Activated naive CD4-positive, alpha-beta T cell treated with anti-CD3 and anti-CD28 coated beads, Interleukin-2, amount 50 U/mL, for 16 hours (primary cell): ENCODE measurements at regions not wholly inside any gene's neighbourhood (a gene's known extent, or its start where the extent isn't known, plus 50 kb on each side); places are given as distances from the start of the nearest gene placed in this dataset.
"Not testable (repeated sequence)": the region's sequence is repeated elsewhere in the genome, so short reads cannot be mapped to it uniquely, and the experiment has no call there.

Experiments
- DNase-seq: peaks from one replicate; pipeline ENCODE4 v3.0.0-alpha.2; 2020

DNA sequence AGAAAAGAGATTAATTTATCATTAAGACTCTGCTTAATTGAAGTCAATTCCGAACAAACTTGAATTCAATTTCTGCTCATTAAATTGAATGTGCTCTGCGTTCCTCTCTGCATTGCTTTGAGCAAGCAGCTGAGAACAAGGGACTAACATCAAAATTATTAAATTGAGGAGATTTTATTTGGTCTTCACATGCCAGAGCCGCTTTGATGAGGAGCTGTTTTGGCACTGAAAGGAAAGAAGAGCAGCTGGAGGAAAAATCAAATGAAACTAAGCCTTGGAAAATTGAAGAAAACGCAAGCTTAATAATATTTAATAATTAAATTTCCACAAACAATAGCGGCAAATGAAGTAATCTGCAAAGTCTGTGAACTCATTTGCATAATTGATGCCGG is 222.0 kb upstream of the PKN2 start:
- no peak for DNase-seq

DNA sequence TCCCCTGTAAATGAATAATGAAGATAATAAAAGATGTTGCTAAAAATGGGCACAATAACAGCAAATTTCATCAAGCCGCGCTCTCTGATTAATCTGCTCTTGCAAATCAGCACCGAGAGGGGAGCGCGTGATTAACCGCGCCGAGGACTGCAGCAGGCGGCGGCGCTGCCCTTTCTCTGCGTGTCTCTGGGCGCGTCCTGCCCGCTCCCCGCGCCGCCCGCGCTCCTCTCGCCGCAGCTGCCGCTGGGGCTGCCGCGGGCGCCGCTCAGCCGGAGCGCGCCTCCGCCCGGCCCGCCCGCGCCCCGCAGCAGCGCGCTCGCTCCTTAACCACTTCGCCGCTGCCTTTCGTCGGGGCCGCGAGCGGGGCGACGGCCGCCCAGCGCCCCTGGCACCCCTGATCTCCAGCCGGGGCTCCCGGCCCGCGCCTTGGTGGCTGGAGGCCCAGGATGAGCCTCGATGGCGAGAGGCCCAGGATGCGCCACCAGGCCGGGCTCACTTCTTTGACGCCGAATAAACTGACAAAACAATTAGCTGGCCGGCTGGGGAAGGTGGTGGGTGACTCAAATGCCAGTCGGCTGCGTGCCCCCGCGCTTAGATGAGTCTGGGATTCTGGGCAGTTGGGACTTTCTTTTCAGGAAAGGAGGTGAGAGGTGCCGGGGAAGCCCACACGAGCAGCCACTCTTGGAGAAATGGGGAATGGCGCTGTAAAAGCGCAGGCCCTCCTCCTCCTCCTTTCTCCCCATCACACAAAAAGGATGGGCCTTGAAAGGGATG is 221.4 kb upstream of the PKN2 start:
- DNase-seq, result no peak

DNA sequence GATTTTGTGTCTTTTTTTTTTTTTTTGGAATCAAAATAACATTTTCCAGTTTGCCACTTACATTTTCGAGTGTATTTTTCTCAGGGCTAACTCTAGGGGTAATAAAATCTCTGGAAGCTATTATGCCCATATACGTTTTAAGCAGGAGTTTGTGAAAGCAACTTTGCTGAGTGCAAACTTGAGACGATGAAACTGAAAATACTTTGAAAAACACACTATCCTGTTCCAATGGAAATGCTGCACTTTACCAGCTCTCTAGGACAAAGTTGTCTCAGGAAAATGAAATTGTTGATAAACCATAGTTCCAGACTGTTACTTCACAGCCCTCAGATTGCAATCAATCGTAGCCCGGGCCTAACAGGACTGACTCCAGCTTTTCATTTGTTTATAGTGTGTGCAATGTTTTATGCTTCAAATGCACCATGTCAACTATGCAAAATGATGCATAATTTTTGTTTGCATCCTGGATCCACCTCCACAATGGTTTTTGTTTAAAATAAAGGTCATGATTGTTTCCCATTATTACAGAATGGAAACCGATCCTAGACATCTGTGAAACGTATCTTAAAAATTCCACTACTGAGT is 220.6 kb upstream of the PKN2 start:
- no peak for DNase-seq

DNA sequence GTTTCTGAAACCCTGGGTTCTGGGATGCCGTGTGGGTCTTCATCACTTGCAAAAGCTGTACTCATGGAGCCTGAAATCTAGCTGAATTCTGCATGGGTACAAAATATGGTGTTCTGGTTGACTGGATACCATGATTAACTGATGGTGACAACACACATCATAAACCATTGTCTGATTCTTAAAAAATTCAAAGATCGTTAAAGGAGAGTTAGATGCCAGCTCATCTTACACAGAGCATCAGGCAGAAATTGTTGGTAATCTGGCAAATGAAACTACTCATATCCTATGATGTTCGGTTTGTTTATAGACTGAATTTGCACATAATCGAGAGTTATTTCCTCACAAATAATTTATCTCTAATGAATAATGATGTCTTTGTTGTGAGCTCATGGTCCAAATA is 218.1 kb upstream of the PKN2 start:
- no peak for DNase-seq

DNA sequence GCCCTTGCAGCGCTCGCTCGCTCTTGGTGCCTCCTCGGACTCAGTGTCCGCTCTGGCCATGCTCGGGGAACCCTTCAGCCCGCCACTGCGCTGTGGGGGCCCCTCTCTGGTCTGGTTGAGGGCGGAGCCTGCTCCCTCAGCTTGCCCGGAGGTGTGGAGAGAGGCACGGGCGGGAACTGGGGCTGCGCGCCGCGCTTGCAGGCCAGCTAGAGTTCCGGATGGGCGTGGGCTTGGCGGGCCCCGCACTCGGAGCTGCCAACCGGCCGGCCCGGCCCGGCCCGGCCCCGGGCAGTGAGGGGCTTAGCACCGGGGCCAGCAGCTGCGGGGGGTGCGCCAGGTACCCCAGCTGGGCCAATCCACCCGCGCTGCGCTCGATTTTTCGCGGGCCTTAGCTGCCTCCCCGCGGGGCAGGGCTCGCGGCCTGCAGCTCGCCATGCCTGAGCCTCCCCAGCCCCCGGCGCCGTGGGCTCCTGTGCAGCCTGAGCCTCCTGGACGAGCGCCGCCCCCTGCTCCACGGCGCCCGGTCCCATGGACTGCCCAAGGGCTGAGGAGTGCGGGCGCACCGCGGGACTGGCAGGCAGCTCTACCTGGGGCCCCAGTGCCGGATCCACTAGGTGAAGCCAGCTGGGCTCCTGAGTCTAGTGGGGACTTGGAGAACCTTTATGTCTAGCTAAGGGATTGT is 217.0 kb upstream of the PKN2 start:
- DNase-seq, result no peak

DNA sequence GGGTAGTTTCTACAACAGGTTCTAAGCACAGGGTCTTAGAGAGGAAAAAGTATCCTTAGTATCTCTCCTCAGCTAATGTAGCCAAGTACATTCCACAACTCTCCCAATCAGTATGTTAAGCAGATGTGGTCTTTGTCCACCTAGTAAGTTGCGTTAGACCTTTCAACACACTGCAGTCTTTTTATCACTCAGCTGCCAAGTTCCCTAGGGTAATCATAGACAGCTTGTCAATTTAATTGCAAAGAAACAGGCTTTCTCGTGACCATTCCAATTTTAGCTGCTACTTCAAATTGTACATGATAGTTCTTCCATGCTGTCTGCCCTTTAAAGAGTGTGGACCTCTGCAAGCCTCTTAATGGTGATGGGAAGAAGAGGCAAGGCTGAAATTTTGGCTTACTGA is 211.8 kb upstream of the PKN2 start:
- no peak for DNase-seq

DNA sequence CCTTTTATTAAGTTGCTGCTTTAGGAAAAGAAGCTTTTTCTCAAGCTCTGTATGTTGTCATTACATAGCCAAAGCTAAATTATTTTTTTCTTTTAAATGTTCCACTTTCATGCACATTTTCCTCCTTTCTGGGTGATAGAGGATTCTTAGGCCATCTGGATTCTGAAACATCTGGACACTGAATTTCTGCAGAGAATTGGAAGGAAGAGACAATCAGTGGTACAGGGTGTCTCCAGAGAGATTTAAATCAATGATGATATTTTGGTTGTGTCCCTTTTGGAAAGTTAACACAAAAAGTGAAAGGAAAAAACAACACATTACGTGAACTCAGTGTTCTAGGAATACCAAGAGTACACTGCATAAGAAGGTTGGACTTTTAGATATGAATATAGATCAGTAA is 211.4 kb upstream of the PKN2 start:
- DNase-seq, result no peak

DNA sequence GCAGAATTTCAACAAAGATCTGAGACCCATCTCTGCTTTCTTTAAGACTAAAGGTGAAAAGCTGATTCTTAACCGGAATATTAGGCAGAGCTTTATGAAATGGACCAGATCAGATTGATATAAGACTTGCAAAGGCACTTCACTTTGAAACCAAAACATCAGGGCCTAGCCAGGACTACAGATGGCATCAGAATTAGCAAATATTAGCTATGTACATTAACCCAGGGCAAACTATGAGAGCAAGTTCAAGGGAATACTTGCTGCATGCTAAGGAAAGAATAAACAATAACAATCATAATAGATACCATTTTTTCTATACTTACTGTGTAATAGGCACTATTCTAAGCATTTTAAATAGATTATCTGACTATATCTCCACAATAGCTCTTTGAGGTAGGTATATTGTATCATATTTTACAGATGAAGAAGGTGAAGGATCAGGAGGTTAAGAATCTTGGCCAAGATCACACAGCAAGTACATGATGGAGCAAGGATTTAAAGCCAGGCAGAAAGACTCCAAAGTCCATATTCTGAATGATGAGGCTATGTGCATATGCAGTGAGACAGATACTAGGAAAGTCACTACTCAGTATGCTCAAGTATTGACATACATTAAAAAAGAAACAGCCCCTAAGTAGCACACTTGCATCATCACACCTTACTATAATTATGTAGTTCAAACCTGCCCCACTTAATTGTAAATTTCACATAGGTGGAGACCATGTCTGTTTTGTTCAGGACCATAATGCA is 209.3 kb upstream of the PKN2 start:
- no peak for DNase-seq

DNA sequence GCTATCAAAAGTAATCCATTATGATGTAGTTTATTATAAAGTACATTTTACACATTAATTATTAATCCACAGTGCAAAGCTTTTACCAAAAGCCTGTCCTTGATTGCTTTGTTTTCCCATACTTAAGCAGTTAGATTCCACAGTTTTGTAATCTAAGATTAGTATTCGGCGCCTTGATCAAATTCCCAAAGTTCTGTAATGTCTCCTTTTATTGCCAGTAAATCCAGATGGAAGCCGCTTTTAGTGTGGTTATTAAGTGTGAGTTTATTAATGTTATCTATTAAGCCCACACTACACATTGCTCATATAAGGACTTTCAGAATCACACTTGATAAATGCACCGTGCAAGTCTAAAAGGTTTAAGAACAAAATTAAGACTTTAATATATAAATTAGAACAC is 199.2 kb upstream of the PKN2 start:
- no peak for DNase-seq

DNA sequence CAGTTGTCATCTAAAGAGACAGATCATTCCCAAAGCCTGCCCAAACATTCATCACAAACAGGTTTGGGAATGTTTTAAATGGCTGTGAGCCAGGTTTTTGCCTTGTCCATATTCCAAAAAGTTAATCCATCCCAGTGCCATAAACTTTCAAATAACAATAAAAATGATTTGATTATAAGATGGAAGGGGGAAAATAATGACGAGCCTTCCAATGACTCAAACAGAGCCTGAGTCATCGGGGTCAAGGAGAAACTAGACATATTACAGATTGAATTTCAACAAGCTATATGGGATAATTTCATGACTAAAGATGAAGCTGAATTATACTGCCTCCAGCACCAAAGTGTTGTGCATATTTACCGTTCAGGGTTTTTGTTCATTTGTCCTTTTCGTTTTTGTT is 195.8 kb upstream of the PKN2 start:
- DNase-seq, result no peak

DNA sequence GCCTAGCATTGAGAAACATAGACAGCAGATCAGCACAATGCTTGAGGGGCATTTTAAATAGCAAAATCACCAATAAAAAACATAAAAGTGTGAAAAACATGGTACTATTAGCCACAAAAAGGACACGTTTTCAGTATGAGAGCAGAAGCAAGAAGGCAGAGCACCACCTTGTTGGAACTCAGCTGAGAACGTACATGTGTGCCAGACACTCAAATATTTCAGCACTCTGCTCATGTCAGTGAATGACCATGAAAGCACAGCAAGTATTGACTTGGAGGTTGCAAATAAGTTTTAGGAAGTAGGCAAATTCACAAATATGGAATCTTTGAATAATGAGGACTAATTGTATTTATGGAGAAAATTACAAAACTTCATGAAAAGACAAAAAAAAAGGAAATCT is 193.4 kb upstream of the PKN2 start:
- DNase-seq, result no peak

DNA sequence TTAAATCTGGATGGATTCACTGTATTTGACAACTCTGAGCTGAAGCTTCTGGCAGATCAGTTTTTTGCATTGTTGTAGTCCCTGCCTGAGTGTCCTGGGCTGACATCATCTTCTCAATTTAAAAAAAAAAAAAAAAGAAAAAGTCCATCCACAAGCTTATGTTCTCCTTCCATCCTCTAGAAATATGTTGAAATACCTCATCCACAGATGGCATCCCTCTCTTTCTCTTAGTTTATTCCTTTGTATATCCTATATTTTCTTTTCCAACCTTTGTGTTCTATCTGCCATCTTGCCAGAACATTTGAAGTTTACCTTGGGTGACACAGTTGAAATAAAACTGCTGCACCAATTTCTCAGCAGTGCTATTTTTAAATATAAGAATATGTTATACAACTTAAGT is 184.4 kb upstream of the PKN2 start:
- no peak for DNase-seq

DNA sequence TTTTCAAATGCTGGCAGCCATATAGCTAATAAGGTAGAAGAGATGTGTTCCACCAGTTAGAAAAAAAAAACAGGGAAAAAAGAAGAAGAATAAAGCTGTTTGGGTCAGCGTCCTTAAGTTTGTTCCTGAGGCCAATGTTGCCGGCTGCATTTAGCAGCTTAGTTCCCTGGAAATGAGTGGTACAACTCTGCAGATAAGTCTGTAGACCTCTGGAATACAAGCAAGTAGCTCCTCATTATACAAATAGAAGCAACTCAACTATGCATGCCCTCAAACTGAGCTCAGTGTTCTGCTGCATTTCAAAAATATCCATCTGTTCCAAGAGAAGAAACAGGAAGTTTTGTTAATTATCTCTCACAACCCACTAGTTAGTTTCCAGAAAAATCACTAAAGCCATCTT is 181.2 kb upstream of the PKN2 start:
- DNase-seq, result no peak

DNA sequence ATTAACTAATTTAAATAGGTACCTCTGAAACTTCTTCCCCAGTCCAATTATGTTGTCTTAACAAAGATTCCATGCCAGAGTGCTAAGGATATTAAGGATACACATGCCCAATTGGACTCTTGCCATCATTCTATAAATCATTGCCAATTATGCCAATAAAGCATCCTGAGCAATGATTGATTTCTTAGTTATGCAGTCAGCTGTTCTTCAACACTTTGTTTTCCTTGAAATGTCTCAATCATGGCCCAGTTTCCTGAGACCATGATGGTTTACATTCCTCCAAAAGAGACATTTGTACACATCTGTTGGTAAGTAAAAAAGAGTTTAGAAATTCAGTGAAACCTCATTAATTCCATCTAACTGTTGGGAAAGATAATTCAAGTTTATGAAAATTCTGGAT is 180.4 kb upstream of the PKN2 start:
- DNase-seq, result no peak

DNA sequence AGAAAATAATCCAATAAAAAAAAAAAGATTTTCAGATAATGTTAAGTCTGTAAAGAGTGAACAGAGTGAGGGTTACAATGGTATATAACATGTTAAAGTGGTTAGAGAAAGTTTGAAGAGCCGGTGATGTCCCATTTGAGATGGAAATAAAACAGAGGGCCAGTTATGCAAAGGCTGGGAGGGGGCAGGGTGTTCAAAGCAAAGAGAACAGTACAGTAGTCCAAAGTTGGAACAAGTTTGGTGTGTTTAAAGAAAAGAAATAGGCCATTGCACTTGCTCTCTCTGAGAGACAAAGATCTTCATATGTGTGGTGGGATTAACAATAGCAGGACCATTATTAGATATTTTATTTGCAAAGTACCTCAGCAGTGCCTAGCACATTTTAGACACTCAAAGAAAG is 179.5 kb upstream of the PKN2 start:
- no peak for DNase-seq

DNA sequence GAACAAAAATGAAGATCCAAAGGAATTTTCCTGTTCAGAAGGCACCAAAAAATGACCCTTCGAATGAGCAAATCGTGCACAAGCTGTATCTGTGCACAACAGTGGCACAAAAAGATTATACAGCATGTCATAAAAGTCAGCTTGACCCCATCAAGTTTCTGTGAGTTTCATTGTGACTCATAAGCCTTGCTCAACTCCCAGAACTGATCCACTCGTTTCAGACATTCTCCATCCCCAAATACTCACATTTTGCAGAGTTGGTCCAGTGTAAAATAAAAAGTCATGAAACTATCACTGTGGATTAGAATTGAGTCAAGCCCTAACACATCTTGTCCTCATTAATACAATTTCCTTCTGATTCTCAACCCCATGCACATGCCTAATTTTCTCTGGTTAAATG is 174.7 kb upstream of the PKN2 start:
- DNase-seq, result no peak

DNA sequence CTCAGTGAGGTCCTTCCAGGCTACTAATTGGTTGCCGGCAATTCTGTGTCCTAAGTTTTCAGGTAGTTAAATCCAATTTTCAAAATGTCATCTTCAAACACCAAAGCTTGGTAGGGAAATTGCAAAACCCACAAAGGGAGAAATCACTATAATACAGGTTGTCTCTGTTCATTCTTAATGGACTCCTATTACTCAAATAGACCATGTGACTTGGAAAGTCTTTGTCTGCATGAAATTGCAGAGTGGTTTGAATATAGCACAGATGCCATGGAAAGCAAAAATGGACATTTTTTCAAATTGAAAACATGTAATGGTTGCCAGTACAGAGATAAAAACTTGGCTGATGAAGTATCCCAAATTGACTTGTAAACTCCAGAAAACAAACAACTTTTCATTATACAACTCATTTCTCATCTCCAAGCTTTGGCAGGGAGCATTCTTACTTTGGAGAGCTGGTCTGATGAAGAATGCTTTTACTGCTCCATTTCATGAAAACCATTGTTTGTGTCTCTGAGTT is 169.5 kb upstream of the PKN2 start:
- DNase-seq, result no peak

DNA sequence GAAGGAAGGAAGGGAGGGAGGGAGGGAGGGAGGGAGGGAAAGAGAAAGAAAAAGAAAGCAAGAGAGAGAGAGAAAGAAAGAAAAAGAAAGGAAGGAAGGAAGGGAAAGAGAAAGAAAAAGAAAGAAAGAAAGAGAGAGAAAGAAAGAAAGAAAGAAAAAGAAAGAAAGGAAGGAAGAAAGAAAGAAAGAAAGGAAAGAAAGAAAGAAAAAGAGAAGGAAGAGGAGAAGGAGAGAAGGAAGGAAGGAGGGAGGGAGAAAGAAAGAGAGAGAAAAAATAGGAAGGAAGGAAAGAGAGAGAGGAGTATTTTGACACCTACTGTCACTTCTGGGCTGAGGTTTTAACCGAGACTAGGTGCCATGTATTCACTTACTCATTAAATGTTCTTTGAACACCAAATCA is 166.6 kb upstream of the PKN2 start:
- DNase-seq, result not testable (repeated sequence)

DNA sequence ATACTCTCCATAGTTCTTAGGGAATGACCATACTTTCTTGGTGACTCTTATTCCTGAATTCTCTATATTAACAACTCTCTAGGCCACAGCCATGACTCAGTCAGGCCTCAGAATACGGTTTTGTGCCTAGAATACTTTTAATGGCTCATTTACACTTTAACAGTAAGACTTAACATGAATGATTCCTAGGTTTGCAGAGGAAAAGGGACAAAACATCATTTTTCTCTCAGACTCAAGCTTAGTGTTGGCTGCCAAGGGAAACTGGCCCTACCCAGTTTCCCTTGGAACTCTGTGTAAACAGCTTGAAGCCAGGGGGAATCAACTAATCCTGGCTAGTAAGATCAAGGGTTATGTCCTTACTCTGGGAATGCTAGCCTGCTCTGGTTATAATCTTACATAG is 164.9 kb upstream of the PKN2 start:
- DNase-seq, result no peak

DNA sequence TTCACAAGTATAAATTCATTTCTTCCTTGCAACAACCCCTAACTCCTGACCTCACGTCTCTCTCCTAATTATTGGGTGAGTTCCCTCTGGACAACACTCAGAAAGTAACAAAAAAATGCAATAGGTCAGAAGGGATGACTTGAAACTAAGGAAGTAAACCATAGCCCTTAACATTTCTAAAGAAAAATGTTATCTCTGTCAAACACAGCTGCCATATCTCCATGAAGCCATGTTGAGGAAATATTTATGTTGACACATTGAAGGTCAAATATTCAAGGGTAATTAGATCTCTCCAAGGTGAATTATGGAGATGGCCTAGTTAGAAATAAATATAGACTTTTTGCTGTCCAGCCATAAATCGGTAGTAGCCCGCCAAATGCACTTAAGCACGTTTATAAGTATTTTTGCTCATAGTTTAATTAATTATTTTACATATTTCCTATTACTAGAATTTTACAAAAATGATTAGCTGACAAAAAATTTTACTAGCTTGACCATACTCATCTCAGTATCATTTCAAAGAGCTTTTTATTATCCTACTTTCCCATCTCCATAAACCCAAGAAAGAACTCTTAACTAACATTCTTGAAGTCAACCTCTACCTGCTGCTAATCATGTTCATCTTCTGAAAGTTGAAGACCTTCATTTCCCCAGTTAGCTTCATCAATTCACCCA is 160.1 kb upstream of the PKN2 start:
- no peak for DNase-seq

DNA sequence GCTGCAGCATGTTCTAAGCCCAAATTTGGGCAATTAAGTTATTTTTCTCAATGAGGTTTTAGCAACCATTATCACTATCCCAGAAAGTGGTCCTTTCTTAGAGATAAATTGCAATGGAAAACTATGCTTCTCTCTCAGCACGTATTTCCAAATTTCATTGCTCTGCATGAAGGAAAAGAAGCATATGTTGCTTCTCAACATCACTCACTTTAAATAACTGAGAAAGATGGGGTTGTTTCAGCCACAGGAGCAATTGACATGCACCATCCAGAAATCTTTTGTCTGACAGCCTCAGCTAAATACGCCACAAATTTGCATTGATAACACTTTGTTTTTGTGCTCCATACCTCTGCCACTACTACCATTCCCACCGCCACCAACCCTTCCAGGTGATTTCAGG is 157.6 kb upstream of the PKN2 start:
- no peak for DNase-seq

DNA sequence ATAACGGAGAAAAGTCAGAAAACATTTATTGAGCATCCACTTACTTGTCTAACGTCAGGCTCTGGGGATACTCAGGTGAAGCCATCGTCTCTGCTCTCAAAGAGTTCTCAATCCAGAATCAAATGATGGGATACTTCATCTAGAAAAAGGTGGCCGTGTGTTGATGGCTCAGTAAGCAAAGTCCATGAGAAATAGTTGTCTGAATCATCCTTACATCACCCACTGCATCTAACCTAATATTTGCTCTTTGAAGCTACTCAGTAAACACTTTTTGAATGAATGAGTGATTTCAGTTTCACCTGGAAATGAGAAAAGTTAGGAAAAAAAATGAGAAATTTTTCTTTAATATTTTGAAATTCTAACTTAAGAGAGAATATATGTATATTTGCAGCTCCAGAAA is 155.3 kb upstream of the PKN2 start:
- no peak for DNase-seq

DNA sequence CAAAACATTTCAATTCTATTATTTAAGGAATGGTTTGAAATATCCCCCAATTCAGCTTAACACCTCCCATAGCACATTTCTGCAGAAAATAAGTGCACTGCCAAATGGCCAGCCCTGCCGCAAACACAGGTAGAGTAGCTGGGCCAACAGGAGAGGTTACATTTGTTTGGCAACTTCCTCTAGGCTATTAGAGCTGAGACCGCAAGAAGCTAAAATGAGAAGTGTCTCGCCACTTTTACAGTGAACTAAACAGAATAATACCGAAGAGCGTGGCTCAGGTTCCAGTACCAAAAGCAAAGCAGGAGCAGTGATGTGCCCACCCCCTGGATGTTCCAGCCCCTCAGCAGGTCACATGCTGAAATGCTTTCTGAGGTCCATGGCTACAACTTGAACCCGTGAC is 154.5 kb upstream of the PKN2 start:
- no peak for DNase-seq
